ENCODE measurements at regions not wholly inside any gene's neighbourhood (a gene's known extent, or its start where the extent isn't known, plus 50 kb on each side); places are given as distances from the start of the nearest gene placed in this dataset.

GRCh38 chr10:10093021-10093420 lies 924.7 kb upstream of the CELF2 start:
- Histone ChIP-seq H3K27me3 (ENCODE audit: control insufficient read depth in 3 of 3, insufficient read depth in 3 of 3, low read length in 3 of 3) (no peaks in the 10 kb centered on the region), H3K4me3 (ENCODE audit: low read depth in 1 of 3, low read length in 3 of 3) (no peak overlapping the region), H3K27ac (ENCODE audit: low read depth in 1 of 3, low read length in 2 of 3) (no peak overlapping the region), H3K9me3 (ENCODE audit: control insufficient read depth in 2 of 2, insufficient read depth in 1 of 2, low read depth in 1 of 2, low read length in 1 of 2) (peaks cover 0 to 3% of the 10 kb centered on the region in 2 donors), H3K36me3 (ENCODE audit: control insufficient read depth in 3 of 3, insufficient read depth in 2 of 3, low read depth in 1 of 3, low read length in 3 of 3) (no peaks in the 10 kb centered on the region), H3K4me1 (ENCODE audit: control insufficient read depth in 3 of 3, insufficient read depth in 2 of 3, low read depth in 1 of 3, low read length in 2 of 3) (no peaks in the 10 kb centered on the region)
- WGBS, 3 donors, result 55 to 67% (median 66%) methylated on average over 3 of the region's 3 CpGs
- DNase-seq, result no peak
- no peak for FAIRE-seq

GRCh38 chr10:10094691-10095090 lies 923.0 kb upstream of the CELF2 start:
- DNase-seq, result no peak
- no peak overlapping the region for H3K27ac ChIP-seq (ENCODE audit: low read depth in 1 of 3, low read length in 2 of 3)
- no peak overlapping the region for H3K4me3 ChIP-seq (ENCODE audit: low read depth in 1 of 3, low read length in 3 of 3)
- no peaks in the 10 kb centered on the region for H3K27me3 ChIP-seq (ENCODE audit: control insufficient read depth in 3 of 3, insufficient read depth in 3 of 3, low read length in 3 of 3)
- H3K36me3 ChIP-seq (ENCODE audit: control insufficient read depth in 3 of 3, insufficient read depth in 2 of 3, low read depth in 1 of 3, low read length in 3 of 3), result no peaks in the 10 kb centered on the region
- no peaks in the 10 kb centered on the region for H3K4me1 ChIP-seq (ENCODE audit: control insufficient read depth in 3 of 3, insufficient read depth in 2 of 3, low read depth in 1 of 3, low read length in 2 of 3)
- H3K9me3 ChIP-seq (ENCODE audit: control insufficient read depth in 2 of 2, insufficient read depth in 1 of 2, low read depth in 1 of 2, low read length in 1 of 2), result no peaks in the 10 kb centered on the region
- no peak for FAIRE-seq
- WGBS, 3 donors, result 42 to 52% (median 47%) methylated on average over 5 of the region's 5 CpGs

- FAIRE-seq (no peak), DNase-seq (peak in 1 of 2 donors; percentile 10)
- Histone ChIP-seq H3K4me3 (ENCODE audit: low read depth in 1 of 3, low read length in 3 of 3) (no peak overlapping the region), H3K27me3 (ENCODE audit: control insufficient read depth in 3 of 3, insufficient read depth in 3 of 3, low read length in 3 of 3) (no peaks in the 10 kb centered on the region), H3K9me3 (ENCODE audit: control insufficient read depth in 2 of 2, insufficient read depth in 1 of 2, low read depth in 1 of 2, low read length in 1 of 2) (peaks cover 0 to 3% of the 10 kb centered on the region in 2 donors), H3K36me3 (ENCODE audit: control insufficient read depth in 3 of 3, insufficient read depth in 2 of 3, low read depth in 1 of 3, low read length in 3 of 3) (no peaks in the 10 kb centered on the region), H3K4me1 (ENCODE audit: control insufficient read depth in 3 of 3, insufficient read depth in 2 of 3, low read depth in 1 of 3, low read length in 2 of 3) (no peaks in the 10 kb centered on the region), H3K27ac (ENCODE audit: low read depth in 1 of 3, low read length in 2 of 3) (no peak overlapping the region)
These were observed 921.4 kb upstream of the CELF2 start for GRCh38 chr10:10096296-10096695.

- Histone ChIP-seq H3K36me3 (ENCODE audit: control insufficient read depth in 3 of 3, insufficient read depth in 2 of 3, low read depth in 1 of 3, low read length in 3 of 3) (no peaks in the 10 kb centered on the region), H3K27me3 (ENCODE audit: control insufficient read depth in 3 of 3, insufficient read depth in 3 of 3, low read length in 3 of 3) (no peaks in the 10 kb centered on the region), H3K27ac (ENCODE audit: low read depth in 1 of 3, low read length in 2 of 3) (no peak overlapping the region), H3K4me1 (ENCODE audit: control insufficient read depth in 3 of 3, insufficient read depth in 2 of 3, low read depth in 1 of 3, low read length in 2 of 3) (no peaks in the 10 kb centered on the region), H3K4me3 (ENCODE audit: low read depth in 1 of 3, low read length in 3 of 3) (no peak overlapping the region), H3K9me3 (ENCODE audit: control insufficient read depth in 2 of 2, insufficient read depth in 1 of 2, low read depth in 1 of 2, low read length in 1 of 2) (peaks cover 0 to 3% of the 10 kb centered on the region in 2 donors)
- DNase-seq (peak in 1 of 2 donors; percentile 7), FAIRE-seq (no peak)
- 48 to 83% (median 58%) methylated on average over 3 of the region's 3 CpGs for WGBS, 3 donors
These were observed 920.8 kb upstream of the CELF2 start for GRCh38 chr10:10096898-10097297.

DNA sequence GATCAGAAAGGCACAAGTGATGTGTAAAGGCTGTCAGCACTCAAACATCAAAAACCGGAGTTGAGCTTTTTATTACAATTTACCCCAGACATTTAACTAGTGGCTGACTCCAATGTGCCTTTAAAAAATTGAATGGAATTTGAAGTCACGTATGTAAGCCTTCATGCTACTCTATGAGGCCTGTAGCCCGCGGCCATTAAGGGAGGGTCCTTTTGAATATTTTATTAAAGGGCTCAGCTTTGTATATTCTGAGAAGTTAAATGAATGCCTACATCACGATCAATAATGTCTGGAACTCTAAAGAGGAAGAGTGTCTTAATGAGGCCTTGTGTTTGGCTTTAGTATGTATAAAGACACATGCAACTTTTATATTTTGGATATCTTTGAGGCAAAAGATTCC lies 916.6 kb upstream of the CELF2 start:
- no peaks in the 10 kb centered on the region for H3K36me3 ChIP-seq (ENCODE audit: control insufficient read depth in 3 of 3, insufficient read depth in 2 of 3, low read depth in 1 of 3, low read length in 3 of 3)
- H3K4me1 ChIP-seq (ENCODE audit: control insufficient read depth in 3 of 3, insufficient read depth in 2 of 3, low read depth in 1 of 3, low read length in 2 of 3), result no peaks in the 10 kb centered on the region
- H3K27me3 ChIP-seq (ENCODE audit: control insufficient read depth in 3 of 3, insufficient read depth in 3 of 3, low read length in 3 of 3), result no peaks in the 10 kb centered on the region
- no peak overlapping the region for H3K27ac ChIP-seq (ENCODE audit: low read depth in 1 of 3, low read length in 2 of 3)
- 88 to 94% (median 89%) methylated on average over 5 of the region's 5 CpGs for WGBS, 3 donors
- H3K9me3 ChIP-seq (ENCODE audit: control insufficient read depth in 2 of 2, insufficient read depth in 1 of 2, low read depth in 1 of 2, low read length in 1 of 2), result peaks cover 0 to 3% of the 10 kb centered on the region in 2 donors
- H3K4me3 ChIP-seq (ENCODE audit: low read depth in 1 of 3, low read length in 3 of 3), result no peak overlapping the region
- FAIRE-seq (no peak), DNase-seq (no peak)

- Histone ChIP-seq H3K4me1 (ENCODE audit: control insufficient read depth in 3 of 3, insufficient read depth in 2 of 3, low read depth in 1 of 3, low read length in 2 of 3) (no peaks in the 10 kb centered on the region), H3K36me3 (ENCODE audit: control insufficient read depth in 3 of 3, insufficient read depth in 2 of 3, low read depth in 1 of 3, low read length in 3 of 3) (no peaks in the 10 kb centered on the region), H3K27me3 (ENCODE audit: control insufficient read depth in 3 of 3, insufficient read depth in 3 of 3, low read length in 3 of 3) (no peaks in the 10 kb centered on the region), H3K4me3 (ENCODE audit: low read depth in 1 of 3, low read length in 3 of 3) (no peak overlapping the region), H3K9me3 (ENCODE audit: control insufficient read depth in 2 of 2, insufficient read depth in 1 of 2, low read depth in 1 of 2, low read length in 1 of 2) (no peaks in the 10 kb centered on the region), H3K27ac (ENCODE audit: low read depth in 1 of 3, low read length in 2 of 3) (no peak overlapping the region)
- no peak for DNase-seq
- 73 to 89% (median 89%) methylated on average over 5 of the region's 5 CpGs for WGBS, 3 donors
- no peak for FAIRE-seq
These were observed 906.7 kb upstream of the CELF2 start for GRCh38 chr10:10110844-10111490.

GRCh38 chr10:10118131-10118530 lies 899.5 kb upstream of the CELF2 start:
- Histone ChIP-seq H3K9me3 (ENCODE audit: control insufficient read depth in 2 of 2, insufficient read depth in 1 of 2, low read depth in 1 of 2, low read length in 1 of 2) (no peaks in the 10 kb centered on the region), H3K27ac (ENCODE audit: low read depth in 1 of 3, low read length in 2 of 3) (no peak overlapping the region), H3K36me3 (ENCODE audit: control insufficient read depth in 3 of 3, insufficient read depth in 2 of 3, low read depth in 1 of 3, low read length in 3 of 3) (no peaks in the 10 kb centered on the region), H3K4me1 (ENCODE audit: control insufficient read depth in 3 of 3, insufficient read depth in 2 of 3, low read depth in 1 of 3, low read length in 2 of 3) (no peaks in the 10 kb centered on the region), H3K27me3 (ENCODE audit: control insufficient read depth in 3 of 3, insufficient read depth in 3 of 3, low read length in 3 of 3) (no peaks in the 10 kb centered on the region), H3K4me3 (ENCODE audit: low read depth in 1 of 3, low read length in 3 of 3) (no peak overlapping the region)
- WGBS, 3 donors, result 89 to 97% (median 96%) methylated on average over 1 of the region's 1 CpG
- DNase-seq (no peak), FAIRE-seq (no peak)

- WGBS, 3 donors, result 40 to 58% (median 51%) methylated on average over 3 of the region's 3 CpGs
These were observed 897.0 kb upstream of the CELF2 start for GRCh38 chr10:10120671-10121070.

DNA sequence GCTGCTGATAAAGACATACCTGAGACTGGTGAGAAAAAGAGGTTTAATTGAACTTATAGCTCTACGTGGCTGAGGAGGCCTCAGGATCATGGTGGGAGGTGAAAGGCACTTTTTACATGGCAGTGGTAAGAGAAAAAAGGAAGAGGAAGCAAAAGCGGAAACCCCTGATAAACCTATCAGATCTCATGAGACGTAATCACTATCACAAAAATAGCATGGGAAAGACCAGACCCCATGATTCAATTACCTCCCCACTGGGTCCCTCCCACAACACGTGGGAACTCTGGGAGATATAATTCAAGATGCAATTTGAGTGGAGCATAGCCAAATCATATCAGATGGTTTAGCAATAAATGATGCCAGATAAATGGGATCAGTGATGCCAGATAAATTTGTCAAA lies 892.0 kb upstream of the CELF2 start:
- Histone ChIP-seq H3K4me3 (ENCODE audit: low read depth in 1 of 3, low read length in 3 of 3) (no peak overlapping the region), H3K9me3 (ENCODE audit: control insufficient read depth in 2 of 2, insufficient read depth in 1 of 2, low read depth in 1 of 2, low read length in 1 of 2) (no peaks in the 10 kb centered on the region), H3K4me1 (ENCODE audit: control insufficient read depth in 3 of 3, insufficient read depth in 2 of 3, low read depth in 1 of 3, low read length in 2 of 3) (no peaks in the 10 kb centered on the region), H3K36me3 (ENCODE audit: control insufficient read depth in 3 of 3, insufficient read depth in 2 of 3, low read depth in 1 of 3, low read length in 3 of 3) (no peaks in the 10 kb centered on the region), H3K27me3 (ENCODE audit: control insufficient read depth in 3 of 3, insufficient read depth in 3 of 3, low read length in 3 of 3) (no peaks in the 10 kb centered on the region), H3K27ac (ENCODE audit: low read depth in 1 of 3, low read length in 2 of 3) (no peak overlapping the region)
- WGBS, 3 donors, result 63 to 74% (median 66%) methylated on average over 4 of the region's 4 CpGs
- FAIRE-seq (no peak), DNase-seq (no peak)

More at GRCh38 chr10:10120671-10121070, 897.0 kb upstream of the CELF2 start:
- H3K36me3 ChIP-seq (ENCODE audit: control insufficient read depth in 3 of 3, insufficient read depth in 2 of 3, low read depth in 1 of 3, low read length in 3 of 3), result no peaks in the 10 kb centered on the region
- no peak for DNase-seq
- no peak overlapping the region for H3K4me3 ChIP-seq (ENCODE audit: low read depth in 1 of 3, low read length in 3 of 3)
- no peaks in the 10 kb centered on the region for H3K9me3 ChIP-seq (ENCODE audit: control insufficient read depth in 2 of 2, insufficient read depth in 1 of 2, low read depth in 1 of 2, low read length in 1 of 2)
- no peak for FAIRE-seq
- H3K27ac ChIP-seq (ENCODE audit: low read depth in 1 of 3, low read length in 2 of 3), result no peak overlapping the region
- no peaks in the 10 kb centered on the region for H3K4me1 ChIP-seq (ENCODE audit: control insufficient read depth in 3 of 3, insufficient read depth in 2 of 3, low read depth in 1 of 3, low read length in 2 of 3)
- no peaks in the 10 kb centered on the region for H3K27me3 ChIP-seq (ENCODE audit: control insufficient read depth in 3 of 3, insufficient read depth in 3 of 3, low read length in 3 of 3)

Measured in small intestine (tissue), 7 donors.